Neuron (in vitro differentiated cells): ENCODE measurements at regions not wholly inside any gene's neighbourhood (a gene's known extent, or its start where the extent isn't known, plus 50 kb on each side); places are given as distances from the start of the nearest gene placed in this dataset.
"Not testable (repeated sequence)": the region's sequence is repeated elsewhere in the genome, so short reads cannot be mapped to it uniquely, and the experiment has no call there.

ENCODE experiments used
- H2AFZ ChIP-seq: one replicate; pipeline ENCODE4 v1.6.1; 2013; ENCODE audit warnings: low read depth, mild to moderate bottlenecking, inconsistent platforms, low read length, moderate library complexity
- H3K27me3 ChIP-seq: one replicate; pipeline ENCODE4 v1.6.1; 2013; ENCODE audit warnings: low read length; ENCODE audit not compliant: insufficient read depth
- H3K36me3 ChIP-seq: one replicate; pipeline ENCODE4 v1.6.1; 2013; ENCODE audit warnings: low read length; ENCODE audit not compliant: insufficient read depth
- H3K4me1 ChIP-seq: one replicate; pipeline ENCODE4 v1.6.1; 2013; ENCODE audit warnings: low read length; ENCODE audit not compliant: insufficient read depth
- H3K4me3 ChIP-seq: 2 replicates; pipeline ENCODE4 v1.5.1; 2013; ENCODE audit warnings: mild to moderate bottlenecking, low read length, moderate library complexity
- H3K9me3 ChIP-seq: one replicate; pipeline ENCODE4 v1.6.1; 2013; ENCODE audit warnings: low read length

- Histone ChIP-seq H3K4me1 (no peaks in the 10 kb centered on the region), H2AFZ (no peak overlapping the region), H3K9me3 (no peaks in the 10 kb centered on the region), H3K27me3 (no peaks in the 10 kb centered on the region), H3K36me3 (no peaks in the 10 kb centered on the region), H3K4me3 (no peak overlapping the region)
Observed at GRCh38 chr2:144748443-144748842, 228.5 kb upstream of the ZEB2 start.

- no peaks in the 10 kb centered on the region for H3K36me3 ChIP-seq
- H3K4me3 ChIP-seq: no peak overlapping the region
- no peaks in the 10 kb centered on the region for H3K9me3 ChIP-seq
- H3K27me3 ChIP-seq: no peaks in the 10 kb centered on the region
- H2AFZ ChIP-seq: no peak overlapping the region
- H3K4me1 ChIP-seq: no peaks in the 10 kb centered on the region
Observed at GRCh38 chr2:144747571-144747970, 227.7 kb upstream of the ZEB2 start.

DNA sequence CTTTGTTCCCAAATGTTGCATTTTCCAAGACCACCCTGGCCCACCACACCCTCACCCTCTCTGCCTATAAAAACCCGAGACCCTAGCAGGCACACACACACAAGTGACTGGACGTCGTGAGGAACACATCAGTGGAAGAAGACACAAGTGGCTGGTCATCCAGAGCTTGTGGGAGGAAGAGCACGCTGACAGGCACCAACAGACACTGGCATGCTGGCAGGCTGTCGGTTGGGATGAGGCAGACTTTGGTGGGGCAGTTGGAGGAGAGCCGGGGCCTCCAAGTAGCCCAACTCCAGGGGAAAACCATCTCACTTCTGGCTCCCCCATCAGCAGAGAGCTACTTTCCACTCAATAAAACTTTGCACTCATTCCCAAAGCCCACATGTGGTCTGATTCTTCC lies 225.5 kb upstream of the ZEB2 start:
- no peak overlapping the region for H3K4me3 ChIP-seq
- no peaks in the 10 kb centered on the region for H3K4me1 ChIP-seq
- no peaks in the 10 kb centered on the region for H3K36me3 ChIP-seq
- H2AFZ ChIP-seq: no peak overlapping the region
- no peaks in the 10 kb centered on the region for H3K27me3 ChIP-seq
- no peaks in the 10 kb centered on the region for H3K9me3 ChIP-seq

DNA sequence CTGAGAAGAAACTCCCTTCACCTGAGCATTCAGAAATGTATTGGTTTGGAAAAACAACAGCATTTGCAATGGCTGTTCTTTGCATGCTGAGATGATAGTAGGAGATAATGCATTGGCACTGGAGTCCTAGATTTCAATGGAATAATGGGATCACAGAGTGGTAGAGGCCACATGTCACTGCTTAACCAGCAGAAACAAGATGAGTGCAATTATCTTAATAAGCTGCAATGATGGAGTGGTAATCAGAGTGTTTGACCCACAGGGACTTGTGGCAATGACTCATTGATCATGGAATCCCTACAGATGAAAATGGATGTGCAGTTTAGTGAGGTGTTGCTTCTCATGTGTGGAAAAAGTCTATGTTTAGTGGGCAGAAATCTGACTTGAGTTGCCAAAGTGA lies 218.8 kb upstream of the ZEB2 start:
- Histone ChIP-seq H3K4me3 (no peak overlapping the region), H3K36me3 (no peaks in the 10 kb centered on the region), H3K27me3 (no peaks in the 10 kb centered on the region), H3K9me3 (no peaks in the 10 kb centered on the region), H3K4me1 (no peaks in the 10 kb centered on the region), H2AFZ (no peak overlapping the region)

- H3K4me1 ChIP-seq: no peaks in the 10 kb centered on the region
- H3K27me3 ChIP-seq: no peaks in the 10 kb centered on the region
- H3K36me3 ChIP-seq: no peaks in the 10 kb centered on the region
- peaks cover 2% of the 10 kb centered on the region for H3K9me3 ChIP-seq
- no peak overlapping the region for H2AFZ ChIP-seq
- no peak overlapping the region for H3K4me3 ChIP-seq
Observed at GRCh38 chr2:144730711-144731110, 210.8 kb upstream of the ZEB2 start.

- not testable (repeated sequence) for H3K36me3 ChIP-seq, H3K9me3 ChIP-seq, H3K4me1 ChIP-seq, H3K4me3 ChIP-seq, H2AFZ ChIP-seq, H3K27me3 ChIP-seq
Observed at GRCh38 chr2:144724460-144724859, 204.5 kb upstream of the ZEB2 start.

GRCh38 chr2:144718376-144718775 lies 198.5 kb upstream of the ZEB2 start:
- no peak overlapping the region for H3K4me3 ChIP-seq
- no peaks in the 10 kb centered on the region for H3K36me3 ChIP-seq
- no peaks in the 10 kb centered on the region for H3K4me1 ChIP-seq
- H3K27me3 ChIP-seq: no peaks in the 10 kb centered on the region
- H3K9me3 ChIP-seq: no peaks in the 10 kb centered on the region
- no peak overlapping the region for H2AFZ ChIP-seq

DNA sequence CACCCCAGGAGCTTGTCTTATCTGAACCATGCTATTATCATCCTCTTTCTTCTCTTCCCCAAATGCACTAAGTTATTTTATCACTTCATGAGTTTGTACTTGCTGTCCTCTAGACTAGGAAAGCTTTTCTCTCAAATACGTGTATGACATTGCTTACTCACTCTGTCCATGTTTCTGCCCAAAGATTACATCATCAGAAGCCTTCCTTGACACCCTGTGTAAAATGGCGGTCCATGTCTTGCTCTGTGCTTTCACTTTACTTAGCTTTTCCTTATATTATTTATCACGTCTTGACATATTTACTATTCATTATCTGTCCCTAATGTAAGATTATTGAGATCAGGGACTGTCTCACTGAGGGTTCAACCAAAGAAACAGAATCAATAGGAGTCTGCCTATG lies 196.1 kb upstream of the ZEB2 start:
- H3K27me3 ChIP-seq: no peaks in the 10 kb centered on the region
- H3K4me1 ChIP-seq: no peaks in the 10 kb centered on the region
- H3K36me3 ChIP-seq: no peaks in the 10 kb centered on the region
- no peaks in the 10 kb centered on the region for H3K9me3 ChIP-seq
- no peak overlapping the region for H3K4me3 ChIP-seq
- no peak overlapping the region for H2AFZ ChIP-seq

GRCh38 chr2:144713410-144713809 lies 193.5 kb upstream of the ZEB2 start:
- no peak overlapping the region for H3K4me3 ChIP-seq
- no peaks in the 10 kb centered on the region for H3K4me1 ChIP-seq
- no peaks in the 10 kb centered on the region for H3K27me3 ChIP-seq
- H2AFZ ChIP-seq: no peak overlapping the region
- H3K9me3 ChIP-seq: no peaks in the 10 kb centered on the region
- no peaks in the 10 kb centered on the region for H3K36me3 ChIP-seq

DNA sequence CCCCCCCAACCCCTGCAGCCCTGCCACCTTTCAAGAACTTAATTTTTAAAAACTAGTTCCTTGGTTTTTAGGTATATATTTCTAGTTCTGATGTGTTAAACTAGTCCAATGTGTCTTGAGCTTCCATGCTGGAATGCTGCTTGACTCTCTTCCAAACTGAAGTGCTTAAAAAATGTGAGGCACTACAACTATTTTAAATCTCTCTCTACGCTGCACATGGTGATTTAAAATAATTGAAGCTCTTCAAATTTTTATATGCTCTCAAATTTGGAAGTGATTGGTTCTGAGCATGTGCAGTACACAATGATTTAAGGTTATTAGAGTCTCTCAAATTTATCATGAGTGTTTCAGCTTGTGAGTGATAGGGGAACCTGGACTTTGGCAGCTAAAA lies 192.6 kb upstream of the ZEB2 start:
- H3K9me3 ChIP-seq: no peaks in the 10 kb centered on the region
- no peak overlapping the region for H3K4me3 ChIP-seq
- no peaks in the 10 kb centered on the region for H3K27me3 ChIP-seq
- no peaks in the 10 kb centered on the region for H3K36me3 ChIP-seq
- no peaks in the 10 kb centered on the region for H3K4me1 ChIP-seq
- H2AFZ ChIP-seq: no peak overlapping the region

DNA sequence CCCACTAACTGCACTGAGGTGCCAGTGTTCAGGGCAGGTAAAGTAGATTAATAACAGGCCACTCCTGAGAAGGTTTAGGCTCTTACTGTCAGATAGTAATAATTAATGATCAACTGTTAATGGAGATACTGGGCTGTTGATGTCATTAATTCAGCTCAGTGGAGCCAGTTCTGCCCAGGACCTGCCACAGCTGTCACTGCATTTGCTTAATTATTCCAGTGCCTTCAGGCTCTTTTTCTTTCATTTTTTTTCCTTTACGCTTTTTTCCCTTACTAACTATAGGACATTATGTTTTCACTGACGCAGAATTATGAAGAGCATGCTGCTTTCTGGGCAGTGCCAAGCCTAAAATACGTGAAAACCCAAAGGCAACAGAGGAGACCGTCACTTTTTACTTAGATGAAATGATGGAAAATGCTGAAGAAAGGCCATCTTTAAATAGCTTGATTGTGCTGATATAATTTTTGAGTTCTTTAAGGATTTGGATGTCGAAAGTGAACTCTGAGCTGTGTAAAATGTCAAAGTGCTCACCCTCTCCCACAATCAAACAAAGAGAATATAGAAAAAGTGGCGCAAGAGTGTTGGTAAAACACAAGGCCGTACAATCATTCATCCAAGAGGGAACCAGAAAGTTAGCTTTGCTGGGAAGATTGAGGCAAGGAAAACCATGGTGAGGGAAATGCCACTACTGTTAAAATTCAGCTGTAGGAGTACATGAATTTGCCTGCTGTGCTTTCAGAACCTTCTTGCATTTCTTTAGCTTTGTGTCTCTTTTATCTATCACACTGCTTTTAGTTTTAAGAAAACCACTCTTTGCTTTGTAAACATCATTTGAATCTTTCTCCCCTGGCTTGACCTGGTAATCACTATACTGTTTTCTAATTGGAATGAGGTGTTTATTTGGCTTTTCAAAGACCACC lies 192.0 kb upstream of the ZEB2 start:
- Histone ChIP-seq H3K4me3 (no peak overlapping the region), H3K4me1 (no peaks in the 10 kb centered on the region), H3K27me3 (no peaks in the 10 kb centered on the region), H3K36me3 (no peaks in the 10 kb centered on the region), H2AFZ (no peak overlapping the region), H3K9me3 (no peaks in the 10 kb centered on the region)

DNA sequence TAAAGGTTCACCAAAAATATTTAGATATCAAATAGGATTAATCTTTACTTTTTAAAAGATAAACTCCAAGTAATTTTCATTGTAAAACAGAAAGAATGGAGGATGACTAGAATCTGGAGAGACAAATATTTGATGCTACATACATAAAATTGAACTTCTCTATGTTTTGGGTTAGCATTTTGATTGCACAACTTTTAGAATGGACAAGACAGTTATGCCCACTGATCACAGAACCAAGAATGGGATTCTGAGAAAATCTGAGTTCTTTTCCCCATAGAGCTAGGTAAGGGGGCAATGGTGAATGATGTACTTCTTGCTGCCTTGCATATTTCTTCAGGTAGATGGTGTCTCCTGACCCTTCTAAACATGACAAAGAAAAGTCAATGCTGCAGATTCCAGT lies 191.2 kb upstream of the ZEB2 start:
- H3K36me3 ChIP-seq: no peaks in the 10 kb centered on the region
- H3K4me3 ChIP-seq: no peak overlapping the region
- H3K27me3 ChIP-seq: no peaks in the 10 kb centered on the region
- H3K4me1 ChIP-seq: no peaks in the 10 kb centered on the region
- no peak overlapping the region for H2AFZ ChIP-seq
- H3K9me3 ChIP-seq: no peaks in the 10 kb centered on the region

GRCh38 chr2:144708626-144709025 lies 188.7 kb upstream of the ZEB2 start:
- H2AFZ ChIP-seq: no peak overlapping the region
- no peaks in the 10 kb centered on the region for H3K9me3 ChIP-seq
- no peaks in the 10 kb centered on the region for H3K27me3 ChIP-seq
- no peak overlapping the region for H3K4me3 ChIP-seq
- H3K36me3 ChIP-seq: no peaks in the 10 kb centered on the region
- H3K4me1 ChIP-seq: no peaks in the 10 kb centered on the region
